ENCODE measurements at regions not wholly inside any gene's neighbourhood (a gene's known extent, or its start where the extent isn't known, plus 50 kb on each side); places are given as distances from the start of the nearest gene placed in this dataset.

DNA sequence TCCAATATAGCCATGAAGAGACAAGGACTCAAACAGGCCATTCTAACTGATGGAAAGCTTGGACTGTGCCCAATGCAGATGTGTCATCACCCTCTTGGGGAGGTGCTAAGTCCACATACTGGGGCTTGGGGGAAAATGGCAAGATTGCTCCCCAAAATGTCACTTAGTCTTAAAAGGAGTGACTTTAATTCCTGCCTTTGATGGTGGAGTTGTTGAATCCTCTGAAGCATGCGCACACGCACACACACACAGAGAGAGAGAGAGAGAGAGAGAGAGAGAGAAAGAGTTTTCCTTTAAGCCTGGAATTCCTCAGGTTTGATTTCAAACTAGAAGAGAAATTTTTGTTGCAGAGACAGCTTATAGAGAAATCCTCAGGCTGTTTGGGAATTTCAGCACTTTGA, 161.9 kb upstream of the GAS1 start:
- H3K4me1 Mint-ChIP-seq (ENCODE audit: low read depth), result no peaks in the 10 kb centered on the region
- TF ChIP-seq, protein P1, sequence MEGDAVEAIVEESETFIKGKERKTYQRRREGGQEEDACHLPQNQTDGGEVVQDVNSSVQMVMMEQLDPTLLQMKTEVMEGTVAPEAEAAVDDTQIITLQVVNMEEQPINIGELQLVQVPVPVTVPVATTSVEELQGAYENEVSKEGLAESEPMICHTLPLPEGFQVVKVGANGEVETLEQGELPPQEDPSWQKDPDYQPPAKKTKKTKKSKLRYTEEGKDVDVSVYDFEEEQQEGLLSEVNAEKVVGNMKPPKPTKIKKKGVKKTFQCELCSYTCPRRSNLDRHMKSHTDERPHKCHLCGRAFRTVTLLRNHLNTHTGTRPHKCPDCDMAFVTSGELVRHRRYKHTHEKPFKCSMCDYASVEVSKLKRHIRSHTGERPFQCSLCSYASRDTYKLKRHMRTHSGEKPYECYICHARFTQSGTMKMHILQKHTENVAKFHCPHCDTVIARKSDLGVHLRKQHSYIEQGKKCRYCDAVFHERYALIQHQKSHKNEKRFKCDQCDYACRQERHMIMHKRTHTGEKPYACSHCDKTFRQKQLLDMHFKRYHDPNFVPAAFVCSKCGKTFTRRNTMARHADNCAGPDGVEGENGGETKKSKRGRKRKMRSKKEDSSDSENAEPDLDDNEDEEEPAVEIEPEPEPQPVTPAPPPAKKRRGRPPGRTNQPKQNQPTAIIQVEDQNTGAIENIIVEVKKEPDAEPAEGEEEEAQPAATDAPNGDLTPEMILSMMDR (IDR thresholded peaks at IDR 0.05), result no peak
- ATAC-seq (no peak), DNase-seq (no peak)
- CTCF ChIA-PET, result no interaction called here
- no peaks in the 10 kb centered on the region for H3K9me3 Mint-ChIP-seq
- H3K4me3 Mint-ChIP-seq, result no peak overlapping the region
- POLR2A ChIA-PET, result no interaction called here
- intact Hi-C loops (cut with micrococcal nuclease), result no loop called here
- no peak overlapping the region for H3K27ac Mint-ChIP-seq
- H3K27me3 Mint-ChIP-seq, result peaks cover 14% of the 10 kb centered on the region
- no peaks in the 10 kb centered on the region for H3K36me3 Mint-ChIP-seq (ENCODE audit: low read depth)

DNA sequence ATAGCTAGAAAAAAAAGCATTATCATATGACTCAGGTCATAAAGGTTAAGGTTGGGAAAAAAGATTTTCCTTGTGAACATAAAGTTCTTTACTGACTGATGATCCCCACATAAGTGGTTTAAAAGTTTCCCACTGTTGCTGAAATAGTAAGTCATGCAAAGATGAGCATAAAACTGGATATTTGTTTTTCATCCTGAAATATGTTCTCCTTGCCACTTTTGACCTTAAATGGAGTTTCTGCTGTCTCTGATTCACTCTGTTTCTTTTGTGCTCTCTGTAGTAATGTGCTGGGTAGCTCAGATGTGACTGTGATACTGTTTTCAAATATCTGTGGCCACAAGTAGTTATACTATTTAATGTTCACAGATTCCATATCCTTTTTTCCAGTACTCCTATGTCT, 162.5 kb upstream of the GAS1 start:
- POLR2A ChIA-PET, result no interaction called here

DNA sequence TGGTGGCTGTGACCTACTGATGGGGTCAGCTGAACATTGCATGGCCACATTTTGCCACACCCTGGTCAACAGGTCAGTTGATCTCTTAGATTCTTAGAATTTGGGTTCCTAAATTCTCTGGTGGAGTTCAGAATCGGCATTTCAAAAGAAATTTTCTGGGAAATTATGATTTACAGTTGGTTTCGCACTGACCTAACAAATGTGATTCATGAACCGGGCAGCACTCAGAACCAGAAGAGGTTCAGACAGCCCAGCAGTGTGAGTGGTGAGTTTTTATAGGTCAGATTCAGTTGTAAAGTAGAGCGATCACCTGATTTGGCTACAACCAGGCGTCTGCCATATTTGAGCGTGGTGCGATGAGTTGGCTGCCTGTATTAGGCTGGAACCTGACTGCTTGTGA, 163.7 kb upstream of the GAS1 start:
- Mint-ChIP-seq H3K27ac (no peak overlapping the region), H3K4me1 (ENCODE audit: low read depth) (no peaks in the 10 kb centered on the region), H3K9me3 (no peaks in the 10 kb centered on the region), H3K36me3 (ENCODE audit: low read depth) (no peaks in the 10 kb centered on the region), H3K27me3 (peaks cover 8% of the 10 kb centered on the region), H3K4me3 (no peak overlapping the region)
- intact Hi-C loops (cut with micrococcal nuclease), result no loop called here
- TF ChIP-seq, protein P1 (IDR thresholded peaks at IDR 0.05), result no peak
- DNase-seq, result no peak
- ChIA-PET POLR2A (no interaction called here), CTCF (no interaction called here)
- no peak for ATAC-seq

More for the DNA sequence above, 162.5 kb upstream of the GAS1 start:
- ATAC-seq, result no peak
- Mint-ChIP-seq H3K36me3 (ENCODE audit: low read depth) (no peaks in the 10 kb centered on the region), H3K4me1 (ENCODE audit: low read depth) (no peaks in the 10 kb centered on the region), H3K27ac (no peak overlapping the region), H3K9me3 (no peaks in the 10 kb centered on the region), H3K4me3 (no peak overlapping the region), H3K27me3 (peaks cover 14% of the 10 kb centered on the region)
- TF ChIP-seq, protein P1 (IDR thresholded peaks at IDR 0.05), result no peak
- DNase-seq, result no peak
- CTCF ChIA-PET, result no interaction called here
- intact Hi-C loops (cut with micrococcal nuclease), result no loop called here

DNA sequence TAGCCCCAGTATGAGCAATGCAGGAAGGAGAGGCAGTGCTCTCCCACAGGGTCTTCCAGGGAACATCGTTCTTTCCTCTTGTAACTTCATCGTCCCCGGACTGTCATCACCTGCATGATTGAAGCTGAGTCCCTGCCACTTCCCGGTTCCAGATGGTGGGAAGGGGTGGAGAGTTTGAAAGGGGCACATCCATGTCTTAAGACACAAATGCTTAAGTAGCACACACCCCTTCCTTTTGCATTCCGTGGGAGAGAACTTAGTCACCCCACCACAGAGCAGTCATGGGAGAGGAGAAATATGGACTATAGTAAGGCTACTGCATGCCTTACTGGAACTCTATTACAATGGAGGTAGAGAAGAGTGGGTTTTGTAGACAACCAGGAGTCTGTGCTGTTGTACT, 165.3 kb upstream of the GAS1 start:
- intact Hi-C loops (cut with micrococcal nuclease), result no loop called here
- H3K27me3 Mint-ChIP-seq, result peaks cover 10% of the 10 kb centered on the region
- H3K4me1 Mint-ChIP-seq (ENCODE audit: low read depth), result no peaks in the 10 kb centered on the region
- POLR2A ChIA-PET, result no interaction called here
- no peak overlapping the region for H3K27ac Mint-ChIP-seq
- H3K9me3 Mint-ChIP-seq, result no peaks in the 10 kb centered on the region
- CTCF ChIA-PET, result no interaction called here
- H3K4me3 Mint-ChIP-seq, result no peak overlapping the region
- DNase-seq, result no peak
- H3K36me3 Mint-ChIP-seq (ENCODE audit: low read depth), result no peaks in the 10 kb centered on the region
- ATAC-seq, result no peak
- TF ChIP-seq, protein P1 (IDR thresholded peaks at IDR 0.05), result no peak

DNA sequence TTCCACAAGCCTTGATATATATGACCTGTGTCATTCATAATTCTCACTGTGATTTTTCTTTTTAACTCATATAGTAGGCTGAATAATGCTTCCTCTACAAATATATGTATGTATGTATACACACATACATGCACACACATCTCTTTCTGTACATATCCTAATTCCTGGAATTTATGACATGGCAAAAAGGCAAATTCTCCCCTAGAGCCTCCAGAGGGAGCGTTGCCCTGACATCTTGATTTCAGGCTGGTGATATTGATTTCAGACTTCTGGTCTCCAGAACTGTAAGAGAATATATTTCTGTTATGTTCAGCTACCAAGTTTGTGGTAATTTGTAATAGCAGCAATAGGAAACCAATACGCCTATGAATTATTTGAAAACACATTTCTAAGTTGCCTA, 166.6 kb upstream of the GAS1 start:
- TF ChIP-seq, protein P1 (IDR thresholded peaks at IDR 0.05), result no peak
- Mint-ChIP-seq H3K36me3 (ENCODE audit: low read depth) (no peaks in the 10 kb centered on the region), H3K9me3 (no peaks in the 10 kb centered on the region), H3K4me3 (no peak overlapping the region), H3K27ac (no peak overlapping the region), H3K27me3 (peaks cover 10% of the 10 kb centered on the region), H3K4me1 (ENCODE audit: low read depth) (no peaks in the 10 kb centered on the region)
- ATAC-seq (no peak), DNase-seq (no peak)
- intact Hi-C loops (cut with micrococcal nuclease), result no loop called here
- ChIA-PET CTCF (no interaction called here), POLR2A (no interaction called here)

Measured in activated CD8-positive, alpha-beta T cell treated with anti-CD3 and anti-CD28 coated beads for 36 hours (primary cell).